Jurkat, Clone E6-1 (cell line): ENCODE measurements at regions not wholly inside any gene's neighbourhood (a gene's known extent, or its start where the extent isn't known, plus 50 kb on each side); places are given as distances from the start of the nearest gene placed in this dataset.
"Not testable (repeated sequence)": the region's sequence is repeated elsewhere in the genome, so short reads cannot be mapped to it uniquely, and the experiment has no call there.

Source experiments
- DNase-seq: peaks from one replicate; pipeline ENCODE4 v3.0.0-alpha.2; 2011; ENCODE audit warnings: low read depth, low spot score
- H3K4me3 ChIP-seq: 2 replicates; pipeline ENCODE4 v1.5.1; 2011; ENCODE audit warnings: mild to moderate bottlenecking, low read length, control low read depth, moderate library complexity

- DNase-seq = no peak
- H3K4me3 ChIP-seq = no peak overlapping the region
Observed at GRCh38 chr18:1438458-1438910, 533.8 kb downstream of the ADCYAP1 start.

- DNase-seq = no peak
- H3K4me3 ChIP-seq = no peak overlapping the region
Observed at GRCh38 chr18:1438967-1439366, 534.3 kb downstream of the ADCYAP1 start.

DNA sequence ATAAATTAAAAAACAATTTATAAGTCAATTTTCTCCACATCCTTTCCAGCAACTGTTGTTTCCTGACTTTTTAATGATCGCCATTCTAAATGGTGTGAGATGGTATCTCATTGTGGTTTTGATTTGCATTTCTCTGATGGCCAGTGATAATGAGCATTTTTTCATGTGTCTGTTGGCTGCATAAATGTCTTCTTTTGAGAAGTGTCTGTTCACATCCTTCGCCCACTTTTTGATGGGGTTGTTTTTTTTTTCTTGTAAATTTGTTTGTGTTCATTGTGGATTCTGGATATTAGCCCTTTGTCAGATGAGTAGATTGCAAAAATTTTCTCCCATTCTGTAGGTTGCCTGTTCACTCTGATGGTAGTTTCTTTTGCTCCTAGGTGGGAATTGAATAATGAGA, 539.4 kb downstream of the ADCYAP1 start:
- DNase-seq, H3K4me3 ChIP-seq: not testable (repeated sequence)

- DNase-seq = no peak
- H3K4me3 ChIP-seq = no peak overlapping the region
Observed at GRCh38 chr18:1446765-1447164, 542.1 kb downstream of the ADCYAP1 start.

DNA sequence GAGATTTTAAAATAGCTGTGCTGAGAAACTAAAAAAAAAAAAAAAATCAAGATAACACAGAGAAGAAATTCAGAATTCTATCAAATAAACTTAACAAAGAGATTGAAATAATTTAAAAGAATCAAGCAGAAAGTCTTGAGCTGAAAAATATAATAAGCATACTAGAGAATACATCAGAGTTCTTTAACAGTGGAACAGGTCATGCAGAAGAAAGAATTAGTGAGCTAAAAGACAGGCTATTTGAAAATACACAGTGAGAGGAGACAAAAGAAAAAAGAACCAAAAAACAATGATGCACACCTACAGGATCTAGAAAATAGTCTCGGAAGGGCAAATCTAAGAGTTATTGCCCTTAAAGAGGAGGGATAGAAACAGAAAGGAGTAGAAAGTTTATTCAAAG, 548.1 kb downstream of the ADCYAP1 start:
- H3K4me3 ChIP-seq = no peak overlapping the region
- no peak for DNase-seq

DNA sequence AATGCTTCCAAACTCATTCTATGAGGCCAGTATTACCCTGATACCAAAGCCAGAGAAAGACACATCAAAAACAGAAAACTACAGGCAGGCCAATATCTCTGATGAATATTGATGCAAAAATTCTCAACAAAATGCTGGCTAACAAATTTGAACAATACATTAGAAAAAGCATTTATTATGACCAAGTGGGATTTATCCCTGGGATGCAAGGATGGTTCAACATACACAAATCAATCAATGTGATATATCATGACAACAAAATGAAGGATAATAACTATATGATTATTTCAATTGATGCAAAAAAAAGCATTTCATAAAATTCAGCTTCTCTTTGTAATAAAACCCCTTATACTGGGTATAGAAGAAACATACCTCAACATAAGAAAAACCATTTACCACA, 550.9 kb downstream of the ADCYAP1 start:
- no peak overlapping the region for H3K4me3 ChIP-seq
- no peak for DNase-seq

DNA sequence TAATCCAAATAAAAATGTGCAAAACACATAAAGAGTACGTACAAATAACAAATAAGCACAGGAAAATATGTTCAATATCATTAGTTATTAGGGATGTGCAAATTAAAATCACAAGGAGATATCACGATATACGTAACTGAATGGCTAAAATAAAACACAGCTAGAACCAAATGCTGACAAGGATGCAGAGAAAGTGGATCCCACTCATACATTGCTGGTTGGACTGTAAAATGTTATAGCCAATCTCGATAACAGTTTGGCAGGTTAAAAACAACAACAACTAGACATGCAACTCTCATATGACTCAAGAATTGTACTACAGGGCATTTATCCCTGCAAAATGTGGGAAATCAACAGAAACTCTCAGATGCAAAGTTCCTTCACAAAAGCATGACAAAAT, 553.9 kb downstream of the ADCYAP1 start:
- H3K4me3 ChIP-seq = no peak overlapping the region
- DNase-seq = no peak

DNA sequence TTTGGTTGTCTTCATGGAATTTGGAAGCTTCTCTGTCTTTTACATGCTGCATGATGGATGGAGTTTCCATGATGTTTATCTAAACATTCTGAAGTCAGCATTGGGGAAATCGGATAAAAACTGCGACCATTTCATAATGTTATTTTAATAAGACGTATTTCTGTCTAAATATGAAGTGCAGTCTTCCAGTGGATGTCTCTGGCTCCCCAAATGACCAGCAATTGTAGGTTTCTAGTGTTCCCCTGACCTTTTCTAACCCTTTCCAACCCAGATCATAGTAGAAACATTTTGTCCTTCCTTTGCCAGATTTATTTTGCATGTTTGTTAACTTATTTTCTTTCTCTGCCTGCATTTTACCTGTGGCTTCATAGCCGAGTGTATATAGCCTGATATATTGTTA, 559.3 kb downstream of the ADCYAP1 start:
- H3K4me3 ChIP-seq = no peak overlapping the region
- DNase-seq = no peak

GRCh38 chr18:1464444-1465217, 560.0 kb downstream of the ADCYAP1 start:
- peak; percentile 62 for DNase-seq
- no peak overlapping the region for H3K4me3 ChIP-seq

DNA sequence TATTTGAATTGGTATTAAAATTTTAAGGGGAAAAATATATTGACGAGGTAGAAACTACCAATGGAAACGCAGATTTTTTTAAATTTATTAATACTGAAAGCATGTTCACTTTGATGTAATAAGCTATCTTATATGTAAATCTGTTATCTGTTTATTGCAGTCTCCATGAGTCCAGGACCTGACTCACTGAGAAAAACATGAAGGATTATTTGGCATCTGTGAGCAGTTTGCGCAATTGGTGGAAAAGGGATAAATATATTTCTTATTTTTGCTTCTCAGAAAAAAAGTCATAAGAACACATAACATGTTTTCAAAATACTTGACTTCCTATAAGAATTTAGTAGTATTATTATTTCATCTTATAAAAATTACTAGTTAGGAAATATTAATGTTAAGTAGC, 561.4 kb downstream of the ADCYAP1 start:
- no peak for DNase-seq
- H3K4me3 ChIP-seq = no peak overlapping the region

- no peak overlapping the region for H3K4me3 ChIP-seq
- DNase-seq = no peak
Observed at GRCh38 chr18:1467461-1467964, 562.8 kb downstream of the ADCYAP1 start.

GRCh38 chr18:1468550-1468949, 563.9 kb downstream of the ADCYAP1 start:
- H3K4me3 ChIP-seq = no peak overlapping the region
- no peak for DNase-seq

GRCh38 chr18:1475867-1476266, 571.2 kb downstream of the ADCYAP1 start:
- DNase-seq = no peak
- no peak overlapping the region for H3K4me3 ChIP-seq

DNA sequence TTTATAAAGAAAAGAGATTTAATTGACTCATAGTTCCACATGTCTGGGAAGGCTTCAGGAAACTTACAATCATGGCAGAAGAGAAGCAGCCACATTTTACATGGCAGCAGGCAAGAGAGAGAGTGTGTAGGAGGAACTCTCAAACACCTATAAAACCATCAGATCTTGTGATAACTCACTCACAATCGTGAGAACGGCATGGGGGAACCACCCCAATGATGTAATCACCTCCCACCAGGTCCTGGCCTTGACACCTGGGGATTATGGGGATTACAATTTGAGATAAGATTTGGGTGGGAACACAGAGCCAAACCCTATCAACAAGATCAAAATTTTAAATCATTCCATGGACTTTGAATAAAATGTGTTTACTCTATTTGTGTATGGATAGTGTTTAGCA, 575.6 kb downstream of the ADCYAP1 start:
- no peak overlapping the region for H3K4me3 ChIP-seq
- DNase-seq = no peak

GRCh38 chr18:1481577-1481976, 576.9 kb downstream of the ADCYAP1 start:
- no peak overlapping the region for H3K4me3 ChIP-seq
- no peak for DNase-seq

- H3K4me3 ChIP-seq = no peak overlapping the region
- DNase-seq = no peak
Observed at GRCh38 chr18:1483385-1483784, 578.7 kb downstream of the ADCYAP1 start.

DNA sequence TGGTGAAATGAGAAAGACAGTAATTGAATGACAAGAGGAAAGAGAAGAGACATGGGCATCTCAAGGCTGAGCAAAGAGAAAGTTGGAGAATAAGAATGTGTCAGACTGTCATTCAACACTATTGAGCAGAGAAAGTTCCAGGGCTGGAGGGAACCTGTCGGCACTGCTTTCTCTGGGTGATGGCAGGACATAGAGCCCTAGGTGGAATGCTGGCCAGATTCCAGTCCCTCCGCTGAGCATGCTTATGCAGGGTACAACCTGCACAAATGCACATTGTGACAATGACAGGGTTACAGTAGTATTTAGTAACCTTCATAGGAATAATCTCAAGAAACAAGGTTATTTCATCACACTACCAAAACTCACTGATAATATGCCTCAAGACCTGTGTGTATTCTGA, 582.8 kb downstream of the ADCYAP1 start:
- DNase-seq = no peak
- H3K4me3 ChIP-seq = no peak overlapping the region

DNA sequence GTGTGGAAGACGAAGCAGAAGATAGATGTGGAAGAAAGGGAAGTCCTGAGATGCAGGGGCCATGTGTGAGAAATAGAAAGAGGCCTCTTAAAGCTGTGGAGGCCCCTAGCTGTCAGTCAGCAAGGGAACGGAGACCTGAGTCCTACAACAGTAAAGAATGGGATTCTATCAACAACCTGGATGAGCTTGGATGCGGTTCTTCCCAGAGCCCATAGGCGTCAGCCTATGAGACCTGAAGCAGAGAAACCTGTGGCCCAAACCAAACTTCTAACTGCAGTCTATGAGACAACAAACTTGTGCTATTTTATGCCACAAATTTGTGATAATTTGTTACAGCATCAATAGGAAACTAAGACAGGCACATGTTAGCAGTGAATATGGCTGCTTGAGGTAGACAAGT, 583.7 kb downstream of the ADCYAP1 start:
- DNase-seq = no peak
- no peak overlapping the region for H3K4me3 ChIP-seq

DNA sequence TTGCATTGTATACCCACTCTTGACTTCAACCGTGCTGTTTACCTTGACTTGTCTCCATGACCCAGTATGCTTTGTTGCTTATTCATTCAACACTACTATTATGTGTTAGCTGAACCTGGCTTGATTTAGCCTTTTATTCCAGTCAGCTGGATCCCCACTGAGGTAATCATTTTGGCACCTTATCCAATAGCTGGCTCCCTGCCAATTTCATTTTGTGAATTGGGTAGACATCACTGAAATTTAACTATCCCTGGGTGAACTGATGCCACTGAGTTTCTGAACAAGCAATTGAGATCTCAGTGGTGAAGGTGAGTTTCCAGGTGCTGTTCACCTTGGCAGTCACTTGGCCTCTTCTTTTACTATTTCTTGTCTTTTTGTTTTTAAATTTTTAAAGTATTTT, 584.3 kb downstream of the ADCYAP1 start:
- no peak for DNase-seq

DNA sequence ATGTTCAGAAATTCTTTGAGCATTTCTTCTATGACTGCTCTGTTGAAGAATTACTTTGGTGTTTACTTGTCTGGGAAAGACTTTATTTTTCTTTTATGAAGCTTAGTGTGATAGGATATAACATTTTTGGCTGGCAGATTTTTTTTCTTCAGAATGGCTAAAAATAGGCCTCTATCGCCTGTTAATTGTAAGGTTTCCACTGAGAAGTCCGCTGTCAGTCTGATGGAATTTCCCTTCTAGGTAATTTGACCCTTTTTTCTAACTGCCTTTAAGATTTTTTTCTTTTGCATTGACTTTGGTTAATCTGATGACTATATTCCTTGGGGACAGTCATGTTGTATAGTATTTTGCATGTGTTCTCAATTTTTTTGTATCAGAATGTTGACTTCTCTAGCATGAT, 590.7 kb downstream of the ADCYAP1 start:
- no peak overlapping the region for H3K4me3 ChIP-seq
- DNase-seq = no peak

More for the DNA sequence above, 584.3 kb downstream of the ADCYAP1 start:
- no peak overlapping the region for H3K4me3 ChIP-seq

- DNase-seq = no peak
- no peak overlapping the region for H3K4me3 ChIP-seq
Observed at GRCh38 chr18:1496096-1496495, 591.4 kb downstream of the ADCYAP1 start.
